ENCODE measurements at regions not wholly inside any gene's neighbourhood (a gene's known extent, or its start where the extent isn't known, plus 50 kb on each side); places are given as distances from the start of the nearest gene placed in this dataset.
"Not testable (repeated sequence)": the region's sequence is repeated elsewhere in the genome, so short reads cannot be mapped to it uniquely, and the experiment has no call there.

- intact Hi-C loops (cut with micrococcal nuclease; ENCODE audit: unreplicated experiment) = loop anchor here (5.0 kb wide), 1 partner anchor 371 kb away; no protein-coding TSS in a partner anchor
- CTCF ChIA-PET; BruUV-seq (replicated peaks); DNase-seq (ENCODE audit: low spot score); H3K27me3 ChIP-seq (replicated peaks; ENCODE audit: insufficient read depth, low read depth, low read length, poor library complexity); POLR2A ChIA-PET (ENCODE audit: low non-redundant PET); H3K36me3 ChIP-seq (ENCODE audit: insufficient read depth, low read length, poor library complexity, severe bottlenecking); H3K9me3 ChIP-seq (ENCODE audit: low read depth, low read length, poor library complexity, severe bottlenecking); H3K27ac ChIP-seq (ENCODE audit: low read depth, low read length, poor library complexity, severe bottlenecking); H3K4me3 ChIP-seq (ENCODE audit: low read depth, low read length, poor library complexity, severe bottlenecking); H3K4me1 ChIP-seq (ENCODE audit: insufficient read depth, low read length, poor library complexity, severe bottlenecking): not testable (repeated sequence)
Measured at GRCh38 chr12:131296651-131297050, 342.9 kb downstream of the ADGRD1 start.

GRCh38 chr12:131298526-131299369, 345.0 kb downstream of the ADGRD1 start:
- H3K36me3 ChIP-seq (ENCODE audit: insufficient read depth, low read length, poor library complexity, severe bottlenecking); BruUV-seq (replicated peaks); CTCF ChIA-PET; H3K4me3 ChIP-seq (ENCODE audit: low read depth, low read length, poor library complexity, severe bottlenecking); H3K4me1 ChIP-seq (ENCODE audit: insufficient read depth, low read length, poor library complexity, severe bottlenecking); POLR2A ChIA-PET (ENCODE audit: low non-redundant PET); H3K9me3 ChIP-seq (ENCODE audit: low read depth, low read length, poor library complexity, severe bottlenecking); DNase-seq (ENCODE audit: low spot score); H3K27ac ChIP-seq (ENCODE audit: low read depth, low read length, poor library complexity, severe bottlenecking); H3K27me3 ChIP-seq (replicated peaks; ENCODE audit: insufficient read depth, low read depth, low read length, poor library complexity): not testable (repeated sequence)
- intact Hi-C loops (cut with micrococcal nuclease; ENCODE audit: unreplicated experiment) = loop anchor here (5.0 kb wide), 1 partner anchor 369 kb away; no protein-coding TSS in a partner anchor

GRCh38 chr12:131299370-131299701, 345.6 kb downstream of the ADGRD1 start:
- H3K4me1 ChIP-seq (ENCODE audit: insufficient read depth, low read length, poor library complexity, severe bottlenecking); H3K9me3 ChIP-seq (ENCODE audit: low read depth, low read length, poor library complexity, severe bottlenecking); DNase-seq (ENCODE audit: low spot score); CTCF ChIA-PET; BruUV-seq (replicated peaks); H3K27ac ChIP-seq (ENCODE audit: low read depth, low read length, poor library complexity, severe bottlenecking); H3K27me3 ChIP-seq (replicated peaks; ENCODE audit: insufficient read depth, low read depth, low read length, poor library complexity); H3K36me3 ChIP-seq (ENCODE audit: insufficient read depth, low read length, poor library complexity, severe bottlenecking); POLR2A ChIA-PET (ENCODE audit: low non-redundant PET); H3K4me3 ChIP-seq (ENCODE audit: low read depth, low read length, poor library complexity, severe bottlenecking): not testable (repeated sequence)
- intact Hi-C loops (cut with micrococcal nuclease; ENCODE audit: unreplicated experiment) = loop anchor here (5.0 kb wide), 1 partner anchor 368 kb away; no protein-coding TSS in a partner anchor

GRCh38 chr12:131303576-131303975, 349.9 kb downstream of the ADGRD1 start:
- H3K27me3 ChIP-seq (replicated peaks; ENCODE audit: insufficient read depth, low read depth, low read length, poor library complexity); H3K4me3 ChIP-seq (ENCODE audit: low read depth, low read length, poor library complexity, severe bottlenecking); H3K4me1 ChIP-seq (ENCODE audit: insufficient read depth, low read length, poor library complexity, severe bottlenecking); POLR2A ChIA-PET (ENCODE audit: low non-redundant PET); H3K9me3 ChIP-seq (ENCODE audit: low read depth, low read length, poor library complexity, severe bottlenecking); DNase-seq (ENCODE audit: low spot score); CTCF ChIA-PET; H3K36me3 ChIP-seq (ENCODE audit: insufficient read depth, low read length, poor library complexity, severe bottlenecking); intact Hi-C loops (cut with micrococcal nuclease; ENCODE audit: unreplicated experiment); BruUV-seq (replicated peaks); H3K27ac ChIP-seq (ENCODE audit: low read depth, low read length, poor library complexity, severe bottlenecking): not testable (repeated sequence)

DNA sequence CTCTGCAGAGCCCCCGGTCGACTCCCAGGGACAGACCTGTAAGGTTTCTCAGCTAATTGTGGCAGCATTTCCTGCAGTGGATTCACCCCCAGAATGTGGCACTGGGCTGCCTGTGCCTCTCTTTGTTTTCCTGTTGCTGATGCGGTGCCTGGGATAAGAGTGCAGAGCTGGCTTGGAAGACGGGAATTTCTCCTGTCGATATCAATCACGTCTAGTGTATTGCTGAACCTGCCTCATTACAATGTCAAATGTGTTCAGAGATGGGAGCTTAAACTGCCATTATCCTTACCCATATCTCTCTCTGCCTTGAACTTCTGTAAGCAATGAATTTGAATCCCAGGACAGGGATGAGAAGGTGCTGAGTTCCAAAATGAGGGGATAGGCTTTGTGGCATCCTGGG, 350.9 kb downstream of the ADGRD1 start:
- intact Hi-C loops (cut with micrococcal nuclease; ENCODE audit: unreplicated experiment); H3K27me3 ChIP-seq (replicated peaks; ENCODE audit: insufficient read depth, low read depth, low read length, poor library complexity); H3K27ac ChIP-seq (ENCODE audit: low read depth, low read length, poor library complexity, severe bottlenecking); BruUV-seq (replicated peaks); DNase-seq (ENCODE audit: low spot score); H3K36me3 ChIP-seq (ENCODE audit: insufficient read depth, low read length, poor library complexity, severe bottlenecking); H3K9me3 ChIP-seq (ENCODE audit: low read depth, low read length, poor library complexity, severe bottlenecking); H3K4me3 ChIP-seq (ENCODE audit: low read depth, low read length, poor library complexity, severe bottlenecking); H3K4me1 ChIP-seq (ENCODE audit: insufficient read depth, low read length, poor library complexity, severe bottlenecking); CTCF ChIA-PET; POLR2A ChIA-PET (ENCODE audit: low non-redundant PET): not testable (repeated sequence)
